ENCODE measurements at regions not wholly inside any gene's neighbourhood (a gene's known extent, or its start where the extent isn't known, plus 50 kb on each side); places are given as distances from the start of the nearest gene placed in this dataset.

DNA sequence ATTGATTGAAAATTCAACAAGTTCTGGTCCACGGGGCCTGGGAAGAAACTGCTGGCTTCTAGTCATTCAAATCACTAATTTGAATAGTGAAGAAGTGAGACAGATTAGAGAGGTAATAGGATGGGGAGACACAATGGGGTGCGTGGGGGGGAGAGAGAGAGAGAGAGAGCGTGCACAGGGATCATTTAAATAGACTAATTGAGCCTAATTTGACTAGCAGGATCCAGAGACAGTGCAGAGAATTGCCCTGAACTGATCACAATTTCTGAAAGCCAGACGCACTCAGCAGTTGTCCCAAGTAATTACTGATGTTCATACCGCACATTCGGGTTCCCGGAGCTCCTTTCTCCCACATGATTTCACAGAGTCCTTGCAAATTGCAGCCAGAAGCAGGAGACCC is 50.3 kb upstream of the C5orf58 start:
- no peak for TF ChIP-seq GATA2 (IDR thresholded peaks at IDR 0.05; ENCODE audit: low read depth, low read length)
- no peak for TF ChIP-seq GATA3 (IDR thresholded peaks at IDR 0.05; ENCODE audit: low read depth, low read length)
